HG03103 (cell line): ENCODE measurements at regions not wholly inside any gene's neighbourhood (a gene's known extent, or its start where the extent isn't known, plus 50 kb on each side); places are given as distances from the start of the nearest gene placed in this dataset.
"Not testable (repeated sequence)": the region's sequence is repeated elsewhere in the genome, so short reads cannot be mapped to it uniquely, and the experiment has no call there.

Experiments
- ATAC-seq: cut with Tn5 transposase; IDR thresholded peaks from one replicate; pipeline ENCODE4 v1.9.1; 2021; ENCODE audit warnings: low read depth; ENCODE audit not compliant: unreplicated experiment

GRCh38 chr1:188065917-188066316 lies 1237.2 kb downstream of the PLA2G4A start:
- no peak for ATAC-seq

GRCh38 chr1:188070848-188071247 lies 1242.1 kb downstream of the PLA2G4A start:
- ATAC-seq, result no peak

DNA sequence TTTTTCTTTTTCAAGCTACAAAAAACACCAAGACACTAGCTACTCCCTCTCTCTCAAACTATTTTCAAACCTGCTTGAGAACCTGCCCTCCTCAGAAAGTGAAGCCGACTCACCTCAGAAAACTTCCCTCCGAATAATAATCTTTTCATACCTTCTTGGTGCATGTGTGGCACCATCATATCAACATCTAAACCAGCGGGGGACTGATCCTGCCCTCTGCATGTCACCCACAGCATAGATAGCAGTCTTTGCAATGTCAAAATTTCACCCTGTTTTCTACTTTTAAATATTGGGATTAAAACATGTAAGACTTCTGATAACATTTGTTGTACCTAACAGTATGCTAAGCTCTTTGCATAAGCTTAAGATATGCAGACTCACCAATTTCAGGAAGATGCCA lies 1260.3 kb downstream of the PLA2G4A start:
- ATAC-seq, result no peak

DNA sequence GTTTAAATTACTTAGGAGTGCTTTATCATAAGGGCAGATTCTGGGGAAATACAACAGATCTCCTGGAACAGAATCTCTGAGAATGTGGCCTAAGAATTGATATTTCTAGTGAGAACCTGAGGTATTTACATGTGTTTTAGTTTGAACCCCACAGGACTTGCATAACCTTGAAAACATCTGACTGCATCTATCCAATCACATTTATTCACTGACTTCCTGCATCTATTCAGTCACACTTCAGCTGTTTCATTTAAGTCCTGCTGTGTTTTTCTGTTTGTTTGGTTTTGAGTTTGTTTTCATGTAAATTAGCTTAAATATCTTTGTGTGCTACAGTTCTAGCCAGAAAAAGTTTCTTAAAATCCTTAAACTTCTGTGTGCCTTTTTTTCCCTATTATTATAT lies 1260.7 kb downstream of the PLA2G4A start:
- ATAC-seq, result no peak

- ATAC-seq, result no peak
Measured at GRCh38 chr1:188096521-188096920, 1267.8 kb downstream of the PLA2G4A start.

GRCh38 chr1:188117436-188117835 lies 1288.7 kb downstream of the PLA2G4A start:
- no peak for ATAC-seq

DNA sequence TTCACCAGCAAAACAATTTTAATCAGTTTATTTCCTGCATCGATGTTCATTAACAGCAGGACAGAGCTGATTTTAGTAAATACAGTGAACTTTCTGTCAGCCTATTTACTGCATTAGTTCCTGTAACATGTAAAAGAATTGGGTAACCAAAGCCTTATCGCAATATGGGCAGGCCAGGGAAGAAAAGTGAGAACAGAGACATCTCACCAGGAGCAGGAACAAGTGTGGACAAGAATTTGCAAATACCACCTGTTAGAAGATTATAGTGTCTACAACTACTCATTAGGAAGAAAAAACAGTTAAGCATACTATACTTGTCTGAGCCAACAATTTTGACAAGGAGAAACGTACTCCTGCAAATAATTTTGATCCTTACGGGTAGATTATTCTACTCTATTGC lies 1293.9 kb downstream of the PLA2G4A start:
- ATAC-seq, result no peak

DNA sequence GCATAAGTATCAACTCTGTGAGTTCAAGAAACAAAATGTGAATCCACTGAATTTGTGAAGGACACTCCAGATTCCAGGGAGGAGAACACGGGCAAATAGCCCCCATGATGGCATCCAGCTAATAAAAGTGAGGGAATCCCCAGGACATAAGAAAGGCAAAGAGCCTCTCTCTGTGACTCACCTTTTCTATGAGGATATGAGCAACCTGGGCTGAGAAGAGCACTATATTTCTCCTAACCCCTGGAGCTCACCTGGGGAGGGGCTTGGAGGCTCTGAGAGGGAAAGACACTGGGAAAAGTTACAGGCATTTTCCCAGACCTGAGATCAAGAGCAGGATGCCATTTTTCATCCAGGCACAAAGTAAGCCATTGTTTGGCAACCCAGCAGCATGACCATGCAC lies 1298.8 kb downstream of the PLA2G4A start:
- ATAC-seq, result no peak

DNA sequence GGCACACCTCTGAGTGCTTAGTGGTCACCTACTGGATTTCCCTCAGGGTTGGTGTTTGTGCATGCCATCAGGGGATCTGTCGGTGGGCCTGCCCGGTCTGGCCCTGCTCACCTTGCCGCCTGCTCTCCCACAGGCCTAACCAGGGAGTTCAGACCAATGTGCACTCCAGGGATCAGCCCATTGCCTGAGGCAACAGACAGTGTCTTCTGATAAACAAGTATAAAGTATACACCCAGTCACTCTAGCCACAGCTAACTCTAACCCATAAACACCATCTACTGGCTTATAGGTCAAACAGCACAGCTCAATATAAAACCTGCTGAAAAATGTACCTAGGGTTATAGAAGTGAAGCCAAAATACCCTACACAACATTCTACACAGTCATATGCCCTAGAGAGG lies 1300.0 kb downstream of the PLA2G4A start:
- no peak for ATAC-seq

GRCh38 chr1:188129856-188130838 lies 1301.4 kb downstream of the PLA2G4A start:
- ATAC-seq, result no peak

DNA sequence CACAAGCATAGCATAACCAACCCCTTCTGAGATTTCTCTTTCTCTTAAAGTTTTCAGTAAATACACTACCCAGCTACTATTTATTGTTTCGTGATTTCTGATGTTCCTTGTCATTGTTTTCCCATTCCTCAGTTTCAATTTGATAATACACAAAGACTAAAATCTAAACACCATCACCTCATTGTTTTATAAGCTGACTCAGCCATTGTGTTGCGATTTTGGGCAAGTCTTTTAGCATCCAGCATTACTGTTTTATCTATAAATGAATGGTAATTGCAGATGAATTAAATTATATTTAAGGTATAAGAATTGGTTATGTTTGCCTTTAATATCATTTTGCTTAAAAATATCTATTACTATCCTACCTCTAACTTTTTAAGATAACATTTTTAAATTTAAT lies 1308.5 kb downstream of the PLA2G4A start:
- ATAC-seq, result no peak

DNA sequence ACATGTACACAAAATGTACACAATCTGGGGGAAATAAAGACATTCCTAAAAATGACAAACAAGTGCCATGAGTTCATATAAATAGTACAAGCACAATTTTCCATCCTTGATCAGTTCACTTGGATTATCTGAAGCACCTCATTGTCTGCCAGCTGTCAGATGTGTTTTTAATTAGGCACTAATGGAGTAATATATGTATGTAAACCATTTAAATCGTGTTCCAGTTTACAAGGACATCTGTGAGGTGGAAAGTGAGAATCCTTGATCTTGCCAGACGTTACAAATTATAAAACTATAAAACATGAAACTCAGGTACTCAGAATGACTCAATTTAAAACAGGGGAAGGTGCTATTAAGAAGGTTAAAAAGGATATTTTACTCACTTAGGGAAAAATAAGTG lies 1312.2 kb downstream of the PLA2G4A start:
- ATAC-seq, result no peak

GRCh38 chr1:188154196-188154595 lies 1325.4 kb downstream of the PLA2G4A start:
- ATAC-seq, result no peak

- no peak for ATAC-seq
Measured at GRCh38 chr1:188154761-188155160, 1326.0 kb downstream of the PLA2G4A start.

DNA sequence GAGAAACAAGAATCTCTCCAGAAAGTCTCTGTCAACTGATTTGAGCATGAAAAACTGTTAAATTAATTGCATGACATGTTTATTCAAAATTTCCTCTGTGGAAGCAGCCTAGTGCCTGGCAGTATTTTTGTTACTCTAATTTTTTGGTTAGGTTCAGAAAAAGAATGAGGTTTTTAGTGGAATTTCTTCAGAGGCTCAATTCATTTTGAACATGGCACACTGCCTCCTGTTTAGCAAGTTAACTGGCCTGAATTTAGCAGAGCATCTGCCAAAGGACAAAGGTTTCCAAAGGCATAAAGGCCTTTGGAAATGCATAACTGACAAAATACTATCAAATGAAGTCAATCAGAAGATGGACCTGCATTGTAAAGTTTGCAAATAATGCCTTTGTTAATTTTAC lies 1326.5 kb downstream of the PLA2G4A start:
- no peak for ATAC-seq

DNA sequence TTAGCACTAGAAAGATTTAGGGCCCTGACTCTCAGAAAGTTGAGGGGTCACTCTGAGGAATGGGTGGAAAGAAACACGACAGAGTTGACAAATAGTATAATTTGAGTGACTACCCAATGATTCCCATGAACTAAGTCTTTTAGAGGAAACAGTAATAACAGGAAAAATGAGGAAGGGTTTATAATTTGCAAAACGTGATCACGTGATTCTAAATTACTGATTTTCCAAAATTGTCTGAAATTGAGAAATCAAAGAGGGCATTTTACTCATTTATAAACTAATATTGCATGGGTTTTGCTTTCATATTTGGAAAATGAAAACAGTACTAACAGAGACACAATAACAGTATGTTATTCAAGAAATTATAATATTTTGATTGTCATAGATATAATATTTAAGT lies 1335.7 kb downstream of the PLA2G4A start:
- no peak for ATAC-seq

DNA sequence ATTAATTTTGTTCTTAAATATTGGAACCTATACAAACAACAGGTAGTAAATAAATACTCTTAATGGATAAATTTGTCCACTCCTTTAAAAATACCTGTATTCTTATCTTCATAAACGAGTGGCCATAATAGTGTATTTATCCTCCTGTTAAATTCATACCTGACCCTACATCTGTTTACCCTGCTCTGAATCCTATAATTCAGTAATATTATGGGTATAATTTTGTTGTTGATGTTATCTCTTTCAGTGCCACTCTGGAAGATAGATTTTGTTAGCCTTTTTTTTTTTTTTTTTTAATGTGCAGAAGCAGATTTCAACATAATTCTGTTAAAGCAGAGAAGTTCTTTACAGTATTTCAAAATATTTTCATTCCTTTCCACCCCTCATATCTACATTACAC lies 1337.9 kb downstream of the PLA2G4A start:
- ATAC-seq, result no peak

GRCh38 chr1:188169971-188170370 lies 1341.2 kb downstream of the PLA2G4A start:
- no peak for ATAC-seq

GRCh38 chr1:188170411-188170810 lies 1341.7 kb downstream of the PLA2G4A start:
- no peak for ATAC-seq

GRCh38 chr1:188170935-188171334 lies 1342.2 kb downstream of the PLA2G4A start:
- no peak for ATAC-seq

DNA sequence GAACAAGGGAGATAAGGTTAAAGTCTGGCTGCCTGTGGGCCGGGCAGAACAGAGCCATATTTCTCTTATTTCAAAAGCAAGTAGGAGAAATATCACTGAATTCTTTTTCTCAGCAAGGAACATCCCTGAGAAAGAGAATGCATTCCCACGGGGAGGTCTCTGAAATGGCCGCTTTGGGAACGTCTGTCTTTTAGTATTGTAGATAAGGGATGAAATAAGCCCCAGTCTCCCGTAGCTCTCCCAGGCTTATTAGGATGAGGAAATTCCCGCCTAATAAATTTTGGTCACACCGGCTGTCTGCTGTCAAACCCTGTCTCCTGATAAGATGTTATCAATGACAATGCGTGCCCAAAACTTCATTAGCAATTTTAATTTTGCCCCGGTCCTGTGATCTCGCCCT lies 1353.3 kb downstream of the PLA2G4A start:
- not testable (repeated sequence) for ATAC-seq

GRCh38 chr1:188188317-188188716 lies 1359.6 kb downstream of the PLA2G4A start:
- no peak for ATAC-seq
